ENCODE measurements at regions not wholly inside any gene's neighbourhood (a gene's known extent, or its start where the extent isn't known, plus 50 kb on each side); places are given as distances from the start of the nearest gene placed in this dataset.

DNA sequence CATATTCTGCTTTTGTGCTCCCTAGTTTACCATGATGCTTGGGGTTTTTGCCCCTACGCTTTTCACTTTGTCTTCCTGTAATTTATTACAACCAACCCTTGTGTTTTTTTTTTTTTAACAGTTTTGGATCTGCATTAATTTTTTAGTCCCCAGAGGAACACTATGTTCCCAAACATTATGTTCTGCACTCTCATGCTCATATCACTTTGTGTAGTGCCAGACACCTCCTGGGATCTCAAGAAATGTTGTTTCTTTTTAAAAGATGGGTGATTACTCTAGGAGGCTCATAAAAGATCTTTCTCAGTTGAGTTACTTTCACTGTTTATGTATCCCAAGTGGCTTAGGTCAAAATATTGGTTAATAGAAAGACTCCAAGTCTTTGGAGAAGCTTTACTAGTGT is 116.2 kb upstream of the MKLN1 start:
- TF ChIP-seq, protein P1, sequence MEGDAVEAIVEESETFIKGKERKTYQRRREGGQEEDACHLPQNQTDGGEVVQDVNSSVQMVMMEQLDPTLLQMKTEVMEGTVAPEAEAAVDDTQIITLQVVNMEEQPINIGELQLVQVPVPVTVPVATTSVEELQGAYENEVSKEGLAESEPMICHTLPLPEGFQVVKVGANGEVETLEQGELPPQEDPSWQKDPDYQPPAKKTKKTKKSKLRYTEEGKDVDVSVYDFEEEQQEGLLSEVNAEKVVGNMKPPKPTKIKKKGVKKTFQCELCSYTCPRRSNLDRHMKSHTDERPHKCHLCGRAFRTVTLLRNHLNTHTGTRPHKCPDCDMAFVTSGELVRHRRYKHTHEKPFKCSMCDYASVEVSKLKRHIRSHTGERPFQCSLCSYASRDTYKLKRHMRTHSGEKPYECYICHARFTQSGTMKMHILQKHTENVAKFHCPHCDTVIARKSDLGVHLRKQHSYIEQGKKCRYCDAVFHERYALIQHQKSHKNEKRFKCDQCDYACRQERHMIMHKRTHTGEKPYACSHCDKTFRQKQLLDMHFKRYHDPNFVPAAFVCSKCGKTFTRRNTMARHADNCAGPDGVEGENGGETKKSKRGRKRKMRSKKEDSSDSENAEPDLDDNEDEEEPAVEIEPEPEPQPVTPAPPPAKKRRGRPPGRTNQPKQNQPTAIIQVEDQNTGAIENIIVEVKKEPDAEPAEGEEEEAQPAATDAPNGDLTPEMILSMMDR (IDR thresholded peaks at IDR 0.05): no peak
- TF ChIP-seq POLR2A (IDR thresholded peaks at IDR 0.05): no peak
